ENCODE measurements at regions not wholly inside any gene's neighbourhood (a gene's known extent, or its start where the extent isn't known, plus 50 kb on each side); places are given as distances from the start of the nearest gene placed in this dataset.

- no peak for TF ChIP-seq EZH2phosphoT487 (IDR thresholded peaks at IDR 0.05; ENCODE audit: low read depth)
- TF ChIP-seq CTCF (IDR thresholded peaks at IDR 0.05; ENCODE audit: low read depth, low read length) = no peak
- H3K36me3 ChIP-seq (replicated peaks; ENCODE audit: low read depth, low read length) = no peaks in the 10 kb centered on the region
- no peaks in the 10 kb centered on the region for H3K79me2 ChIP-seq (ENCODE audit: low read length)
- H3K27me3 ChIP-seq (ENCODE audit: low read depth, low read length) = no peaks in the 10 kb centered on the region
- no peaks in the 10 kb centered on the region for H4K20me1 ChIP-seq (ENCODE audit: insufficient read depth, low read length)
- no peak overlapping the region for H3K4me2 ChIP-seq (ENCODE audit: low read length)
- no peaks in the 10 kb centered on the region for H3K9me3 ChIP-seq (ENCODE audit: insufficient read depth, low read length)
- H3K4me1 ChIP-seq (ENCODE audit: low read length) = no peaks in the 10 kb centered on the region
- no peak overlapping the region for H2AFZ ChIP-seq (ENCODE audit: low read depth, low read length)
- no peak overlapping the region for H3K27ac ChIP-seq (ENCODE audit: low read length)
- no peak overlapping the region for H3K4me3 ChIP-seq (ENCODE audit: low read length)
- H3K9ac ChIP-seq (ENCODE audit: low read length) = no peak overlapping the region
Measured at GRCh38 chr6:91501930-91502329, 915.1 kb upstream of the MAP3K7 start.

DNA sequence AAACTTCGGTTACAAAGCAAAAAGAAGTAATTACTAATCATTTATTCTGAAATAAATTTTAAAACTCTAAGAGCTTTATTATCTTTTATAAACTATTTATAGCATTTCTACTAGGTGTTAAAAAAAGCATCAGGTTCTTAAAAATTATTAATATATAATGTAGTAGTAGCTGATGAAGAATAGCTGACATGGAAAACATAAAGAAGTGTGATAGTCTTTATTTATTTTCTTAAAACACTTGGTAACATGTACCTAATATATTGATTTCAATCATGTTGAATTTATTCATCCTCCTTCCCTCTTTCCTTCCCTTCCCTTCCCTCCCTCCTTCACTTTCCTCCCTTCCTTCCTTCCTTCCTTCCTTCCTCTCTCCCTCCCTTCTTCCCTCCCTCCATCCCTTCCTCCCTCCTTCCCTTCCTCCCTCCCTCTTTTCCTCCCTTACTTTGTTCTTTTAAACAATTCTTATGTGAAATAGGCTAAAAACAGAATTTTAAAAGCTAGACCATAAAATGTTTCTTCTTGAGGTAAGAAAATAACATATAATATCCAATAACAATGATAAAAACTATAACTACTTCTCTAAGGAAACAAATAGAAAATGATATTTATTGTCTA lies 913.9 kb upstream of the MAP3K7 start:
- Histone ChIP-seq H4K20me1 (ENCODE audit: insufficient read depth, low read length) (no peaks in the 10 kb centered on the region), H3K4me2 (ENCODE audit: low read length) (no peak overlapping the region), H2AFZ (ENCODE audit: low read depth, low read length) (no peak overlapping the region), H3K9ac (ENCODE audit: low read length) (no peak overlapping the region), H3K9me3 (ENCODE audit: insufficient read depth, low read length) (no peaks in the 10 kb centered on the region), H3K4me3 (ENCODE audit: low read length) (no peak overlapping the region), H3K27ac (ENCODE audit: low read length) (no peak overlapping the region), H3K36me3 (replicated peaks; ENCODE audit: low read depth, low read length) (no peaks in the 10 kb centered on the region), H3K79me2 (ENCODE audit: low read length) (no peaks in the 10 kb centered on the region), H3K27me3 (ENCODE audit: low read depth, low read length) (no peaks in the 10 kb centered on the region), H3K4me1 (ENCODE audit: low read length) (no peaks in the 10 kb centered on the region)
- TF ChIP-seq EZH2phosphoT487 (IDR thresholded peaks at IDR 0.05; ENCODE audit: low read depth) (no peak), CTCF (IDR thresholded peaks at IDR 0.05; ENCODE audit: low read depth, low read length) (no peak)

GRCh38 chr6:91498576-91498975 lies 911.7 kb upstream of the MAP3K7 start:
- Histone ChIP-seq H3K79me2 (ENCODE audit: low read length) (no peaks in the 10 kb centered on the region), H3K4me2 (ENCODE audit: low read length) (no peak overlapping the region), H3K4me1 (ENCODE audit: low read length) (no peaks in the 10 kb centered on the region), H3K36me3 (replicated peaks; ENCODE audit: low read depth, low read length) (no peaks in the 10 kb centered on the region), H3K4me3 (ENCODE audit: low read length) (no peak overlapping the region), H3K9ac (ENCODE audit: low read length) (no peak overlapping the region), H2AFZ (ENCODE audit: low read depth, low read length) (no peak overlapping the region), H4K20me1 (ENCODE audit: insufficient read depth, low read length) (no peaks in the 10 kb centered on the region), H3K27me3 (ENCODE audit: low read depth, low read length) (no peaks in the 10 kb centered on the region), H3K27ac (ENCODE audit: low read length) (no peak overlapping the region), H3K9me3 (ENCODE audit: insufficient read depth, low read length) (no peaks in the 10 kb centered on the region)
- TF ChIP-seq EZH2phosphoT487 (IDR thresholded peaks at IDR 0.05; ENCODE audit: low read depth) (no peak), CTCF (IDR thresholded peaks at IDR 0.05; ENCODE audit: low read depth, low read length) (no peak)

GRCh38 chr6:91497770-91498169 lies 910.9 kb upstream of the MAP3K7 start:
- Histone ChIP-seq H3K9me3 (ENCODE audit: insufficient read depth, low read length) (no peaks in the 10 kb centered on the region), H4K20me1 (ENCODE audit: insufficient read depth, low read length) (no peaks in the 10 kb centered on the region), H3K27me3 (ENCODE audit: low read depth, low read length) (no peaks in the 10 kb centered on the region), H3K9ac (ENCODE audit: low read length) (no peak overlapping the region), H3K36me3 (replicated peaks; ENCODE audit: low read depth, low read length) (no peaks in the 10 kb centered on the region), H3K27ac (ENCODE audit: low read length) (no peak overlapping the region), H3K4me1 (ENCODE audit: low read length) (no peaks in the 10 kb centered on the region), H3K4me3 (ENCODE audit: low read length) (no peak overlapping the region), H2AFZ (ENCODE audit: low read depth, low read length) (no peak overlapping the region), H3K79me2 (ENCODE audit: low read length) (no peaks in the 10 kb centered on the region), H3K4me2 (ENCODE audit: low read length) (no peak overlapping the region)
- TF ChIP-seq CTCF (IDR thresholded peaks at IDR 0.05; ENCODE audit: low read depth, low read length) (no peak), EZH2phosphoT487 (IDR thresholded peaks at IDR 0.05; ENCODE audit: low read depth) (no peak)

All from OCI-LY3 (cell line).